ENCODE measurements at regions not wholly inside any gene's neighbourhood (a gene's known extent, or its start where the extent isn't known, plus 50 kb on each side); places are given as distances from the start of the nearest gene placed in this dataset.

- TF ChIP-seq USF1 (CRISPR knock-in tag; IDR thresholded peaks at IDR 0.05): no peak
- TF ChIP-seq PRDM15 (CRISPR knock-in tag; IDR thresholded peaks at IDR 0.05): no peak
These were observed 218.5 kb downstream of the PHETA1 start (continued) for GRCh38 chr12:111150360-111150759.

GRCh38 chr12:111149299-111149698, 219.6 kb downstream of the PHETA1 start:
- ATAC-seq (no peak; the same call in 1 of the 2 replicates), DNase-seq (ENCODE audit: low spot score) (no peak)
- H3K9me3 Mint-ChIP-seq: peaks cover 5% of the 10 kb centered on the region
- 0 out of 2 replicates have a peak, but pooled peaks cover 3% of the 10 kb centered on the region for H3K36me3 Mint-ChIP-seq
- H3K27ac Mint-ChIP-seq: no peak overlapping the region
- H3K4me3 Mint-ChIP-seq: no peak overlapping the region
- ChIA-PET POLR2A (no interaction called here), CTCF (no interaction called here)
- H3K4me1 Mint-ChIP-seq: peaks cover 21% of the 10 kb centered on the region
- TF ChIP-seq E2F1 (CRISPR knock-in tag; IDR thresholded peaks at IDR 0.05) (no peak), ELF4 (CRISPR knock-in tag; IDR thresholded peaks at IDR 0.05; ENCODE audit: low read depth) (no peak)
- H3K27me3 Mint-ChIP-seq (ENCODE audit: low read depth): no peaks in the 10 kb centered on the region

GRCh38 chr12:111148005-111148404, 220.9 kb downstream of the PHETA1 start:
- ATAC-seq: no peak
- Mint-ChIP-seq H3K4me1 (peaks cover 16% of the 10 kb centered on the region), H3K36me3 (0 out of 2 replicates have a peak, but pooled peaks cover 3% of the 10 kb centered on the region), H3K4me3 (no peak overlapping the region), H3K27me3 (ENCODE audit: low read depth) (no peaks in the 10 kb centered on the region), H3K9me3 (peaks cover 5% of the 10 kb centered on the region), H3K27ac (no peak overlapping the region)
- ChIA-PET CTCF (interaction anchor here (1.1 kb wide), 1 partner anchor 142 kb away, joined by 4 read pairs; no protein-coding TSS in a partner anchor), POLR2A (no interaction called here)
- DNase-seq (ENCODE audit: low spot score): no peak
- TF ChIP-seq NFYB (CRISPR knock-in tag; conservative IDR thresholded peaks at IDR 0.05; ENCODE audit: low read depth) (no peak), ERG (CRISPR knock-in tag; IDR thresholded peaks at IDR 0.05) (no peak), ZNF671 (CRISPR knock-in tag; IDR thresholded peaks at IDR 0.05) (no peak), NR1H2 (CRISPR knock-in tag; IDR thresholded peaks at IDR 0.05) (no peak), USF1 (CRISPR knock-in tag; IDR thresholded peaks at IDR 0.05) (no peak), ZNF423 (CRISPR knock-in tag; IDR thresholded peaks at IDR 0.05) (no peak), ZBTB43 (CRISPR knock-in tag; IDR thresholded peaks at IDR 0.05) (no peak), NFE2L1 (CRISPR knock-in tag; IDR thresholded peaks at IDR 0.05) (no peak), TEAD4 (CRISPR knock-in tag; IDR thresholded peaks at IDR 0.05) (no peak), NR2C2 (CRISPR knock-in tag; IDR thresholded peaks at IDR 0.05) (no peak), NR3C1 (CRISPR knock-in tag; conservative IDR thresholded peaks at IDR 0.05; ENCODE audit: low read depth) (no peak), ZNF512 (CRISPR knock-in tag; IDR thresholded peaks at IDR 0.05; ENCODE audit: borderline replicate concordance) (no peak), E2F5 (CRISPR knock-in tag; IDR thresholded peaks at IDR 0.05) (no peak), MLX (CRISPR knock-in tag; IDR thresholded peaks at IDR 0.05) (no peak), EMX1 (CRISPR knock-in tag; IDR thresholded peaks at IDR 0.05) (no peak), GTF2I (CRISPR knock-in tag; conservative IDR thresholded peaks at IDR 0.05) (no peak)
